DMS 273 (cell line): ENCODE measurements at regions not wholly inside any gene's neighbourhood (a gene's known extent, or its start where the extent isn't known, plus 50 kb on each side); places are given as distances from the start of the nearest gene placed in this dataset.
A peak's percentile ranks its signal among the peaks of the same experiment; 100 is the strongest.

Experiments
- DNase-seq: peaks from one replicate; lab custom pipeline; 2025; ENCODE audit not compliant: unreplicated experiment; lab: John Stamatoyannopoulos, UW

- no peak for DNase-seq
Measured at GRCh38 chr17:72008236-72008876, 112.5 kb upstream of the SOX9 start.

- DNase-seq: no peak
Measured at GRCh38 chr17:72011561-72011960, 109.3 kb upstream of the SOX9 start.

- no peak for DNase-seq
Measured at GRCh38 chr17:72021417-72022041, 99.3 kb upstream of the SOX9 start.

- DNase-seq: no peak
Measured at GRCh38 chr17:72022328-72023275, 98.2 kb upstream of the SOX9 start.

- DNase-seq: no peak
Measured at GRCh38 chr17:72024457-72024856, 96.4 kb upstream of the SOX9 start.

GRCh38 chr17:72025113-72025512 is 95.7 kb upstream of the SOX9 start:
- no peak for DNase-seq

- no peak for DNase-seq
Measured at GRCh38 chr17:72030067-72030899, 90.5 kb upstream of the SOX9 start.

GRCh38 chr17:72031219-72031884 is 89.5 kb upstream of the SOX9 start:
- no peak for DNase-seq

GRCh38 chr17:72033334-72033733 is 87.5 kb upstream of the SOX9 start:
- DNase-seq: no peak

- no peak for DNase-seq
Measured at GRCh38 chr17:72034000-72034399, 86.8 kb upstream of the SOX9 start.

GRCh38 chr17:72038427-72038826 is 82.4 kb upstream of the SOX9 start:
- DNase-seq: no peak

- no peak for DNase-seq
Measured at GRCh38 chr17:72039490-72039889, 81.3 kb upstream of the SOX9 start.

GRCh38 chr17:72046178-72046577 is 74.6 kb upstream of the SOX9 start:
- no peak for DNase-seq

GRCh38 chr17:72046643-72047612 is 73.9 kb upstream of the SOX9 start:
- DNase-seq: no peak

GRCh38 chr17:72049914-72050313 is 70.9 kb upstream of the SOX9 start:
- DNase-seq: no peak

- DNase-seq: peak; percentile 42
Measured at GRCh38 chr17:72053036-72053435, 67.8 kb upstream of the SOX9 start.

GRCh38 chr17:72053449-72053848 is 67.4 kb upstream of the SOX9 start:
- DNase-seq: peak; percentile 82

GRCh38 chr17:72056155-72056554 is 64.7 kb upstream of the SOX9 start:
- DNase-seq: no peak

- DNase-seq: peak; percentile 27
Measured at GRCh38 chr17:72056727-72057290, 64.0 kb upstream of the SOX9 start.
